DOHH2 (cell line): ENCODE measurements at regions not wholly inside any gene's neighbourhood (a gene's known extent, or its start where the extent isn't known, plus 50 kb on each side); places are given as distances from the start of the nearest gene placed in this dataset.

ENCODE experiments used
- H3F3A ChIP-seq: fragments of 200-600 bp; sonication (generic), shearing (Covaris generic); 2 replicates; pipeline ENCODE4 v1.6.0; 2016; ENCODE audit warnings: antibody characterized with exemption, mild to moderate bottlenecking; ENCODE audit not compliant: control insufficient read depth, insufficient read depth
- H3K27ac ChIP-seq: fragments of 200-600 bp; sonication (generic); 2 replicates; pipeline ENCODE4 v1.5.1; 2014; ENCODE audit warnings: low read depth, mild to moderate bottlenecking, low read length, moderate library complexity
- H3K27me3 ChIP-seq: fragments of 200-600 bp; sonication (generic); 2 replicates; pipeline ENCODE4 v1.6.1; 2014; ENCODE audit warnings: mild to moderate bottlenecking, low read length, mixed read lengths; ENCODE audit not compliant: control insufficient read depth
- H3K36me3 ChIP-seq: fragments of 200-600 bp; sonication (generic); 2 replicates; pipeline ENCODE4 v1.6.1; 2014; ENCODE audit warnings: mild to moderate bottlenecking, low read length, moderate library complexity, mixed read lengths; ENCODE audit not compliant: control insufficient read depth
- H3K4me1 ChIP-seq: fragments of 200-600 bp; sonication (generic); 2 replicates; pipeline ENCODE4 v1.6.1; 2014; ENCODE audit warnings: mild to moderate bottlenecking, low read length, mixed read lengths; ENCODE audit not compliant: control insufficient read depth
- H3K4me2 ChIP-seq: fragments of 200-600 bp; sonication (generic); 2 replicates; pipeline ENCODE4 v1.6.0; 2014; ENCODE audit warnings: mild to moderate bottlenecking, low read length, moderate library complexity
- H3K4me3 ChIP-seq: fragments of 200-600 bp; sonication (generic); 2 replicates; pipeline ENCODE4 v1.5.1; 2014; ENCODE audit warnings: mild to moderate bottlenecking, low read length, mixed read lengths
- H3K79me2 ChIP-seq: fragments of 200-600 bp; sonication (generic); 2 replicates; pipeline ENCODE4 v1.6.1; 2014; ENCODE audit warnings: mild to moderate bottlenecking, low read length, mixed read lengths; ENCODE audit not compliant: control insufficient read depth
- H3K9me2 ChIP-seq: fragments of 200-600 bp; sonication (generic); replicated peaks from 2 replicates; pipeline ENCODE4 v1.6.1; 2014; ENCODE audit warnings: mild to moderate bottlenecking, low read length, mixed read lengths; ENCODE audit not compliant: control insufficient read depth
- H3K9me3 ChIP-seq: fragments of 200-600 bp; sonication (generic); 2 replicates; pipeline ENCODE4 v1.6.1; 2014; ENCODE audit warnings: antibody characterized with exemption, low read length, mixed read lengths; ENCODE audit not compliant: control insufficient read depth, insufficient read depth
- H4K20me1 ChIP-seq: fragments of 200-600 bp; sonication (generic); 2 replicates; pipeline ENCODE4 v1.6.0; 2014; ENCODE audit warnings: low read depth, mild to moderate bottlenecking, antibody characterized with exemption, low read length, moderate library complexity; ENCODE audit not compliant: control insufficient read depth, insufficient read depth
- CTCF ChIP-seq: fragments of 200-600 bp; sonication (generic); IDR thresholded peaks from one replicate; pipeline ENCODE4 v1.5.1; 2014; ENCODE audit warnings: antibody characterized with exemption, mild to moderate bottlenecking, low read depth, low read length; ENCODE audit not compliant: poor library complexity, severe bottlenecking
- EZH2phosphoT487 ChIP-seq: fragments of 200-600 bp; sonication (generic); IDR thresholded peaks from 2 replicates; pipeline ENCODE4 v1.6.1; 2017; ENCODE audit warnings: borderline replicate concordance, mild to moderate bottlenecking, antibody characterized with exemption, low read length, moderate library complexity, mixed read lengths

DNA sequence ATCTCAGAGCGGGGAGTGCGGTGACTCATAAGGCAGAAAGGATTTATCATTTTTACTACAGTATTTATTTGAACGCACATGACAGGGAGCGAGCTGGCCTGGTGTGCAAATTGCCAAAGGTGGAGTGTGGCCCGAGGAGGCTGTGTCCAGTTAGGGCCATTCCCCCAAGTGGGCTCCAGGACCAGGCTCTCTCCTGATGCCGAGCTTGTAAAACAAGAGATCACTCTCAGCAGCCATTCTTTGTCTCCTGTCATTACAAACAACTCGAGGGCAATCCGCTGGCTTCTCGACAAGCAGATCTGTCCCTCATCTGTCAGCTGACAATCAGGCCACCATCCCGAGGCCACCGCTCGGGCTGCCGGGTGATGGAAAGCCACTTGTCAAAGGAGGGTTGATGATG is 418.9 kb downstream of the ZNF536 start:
- H3K79me2 ChIP-seq, result no peaks in the 10 kb centered on the region
- TF ChIP-seq CTCF, result no peak
- no peak for TF ChIP-seq EZH2phosphoT487
- no peaks in the 10 kb centered on the region for H3K27me3 ChIP-seq
- H3F3A ChIP-seq, result no peaks in the 10 kb centered on the region
- no peak overlapping the region for H3K4me2 ChIP-seq
- H3K27ac ChIP-seq, result no peak overlapping the region
- no peaks in the 10 kb centered on the region for H3K9me3 ChIP-seq
- no peaks in the 10 kb centered on the region for H3K4me1 ChIP-seq
- H3K4me3 ChIP-seq, result no peak overlapping the region
- no peaks in the 10 kb centered on the region for H3K36me3 ChIP-seq
- H4K20me1 ChIP-seq, result no peaks in the 10 kb centered on the region
- H3K9me2 ChIP-seq, result no peaks in the 10 kb centered on the region

- Histone ChIP-seq H3K4me1 (no peaks in the 10 kb centered on the region), H3K79me2 (no peaks in the 10 kb centered on the region), H3K27ac (no peak overlapping the region), H3K4me2 (no peak overlapping the region), H3K27me3 (no peaks in the 10 kb centered on the region), H4K20me1 (no peaks in the 10 kb centered on the region), H3K9me3 (no peaks in the 10 kb centered on the region), H3F3A (no peaks in the 10 kb centered on the region), H3K9me2 (no peaks in the 10 kb centered on the region), H3K4me3 (no peak overlapping the region), H3K36me3 (no peaks in the 10 kb centered on the region)
- TF ChIP-seq CTCF (no peak), EZH2phosphoT487 (no peak)
These were observed 418.0 kb downstream of the ZNF536 start for GRCh38 chr19:30790056-30790680.

DNA sequence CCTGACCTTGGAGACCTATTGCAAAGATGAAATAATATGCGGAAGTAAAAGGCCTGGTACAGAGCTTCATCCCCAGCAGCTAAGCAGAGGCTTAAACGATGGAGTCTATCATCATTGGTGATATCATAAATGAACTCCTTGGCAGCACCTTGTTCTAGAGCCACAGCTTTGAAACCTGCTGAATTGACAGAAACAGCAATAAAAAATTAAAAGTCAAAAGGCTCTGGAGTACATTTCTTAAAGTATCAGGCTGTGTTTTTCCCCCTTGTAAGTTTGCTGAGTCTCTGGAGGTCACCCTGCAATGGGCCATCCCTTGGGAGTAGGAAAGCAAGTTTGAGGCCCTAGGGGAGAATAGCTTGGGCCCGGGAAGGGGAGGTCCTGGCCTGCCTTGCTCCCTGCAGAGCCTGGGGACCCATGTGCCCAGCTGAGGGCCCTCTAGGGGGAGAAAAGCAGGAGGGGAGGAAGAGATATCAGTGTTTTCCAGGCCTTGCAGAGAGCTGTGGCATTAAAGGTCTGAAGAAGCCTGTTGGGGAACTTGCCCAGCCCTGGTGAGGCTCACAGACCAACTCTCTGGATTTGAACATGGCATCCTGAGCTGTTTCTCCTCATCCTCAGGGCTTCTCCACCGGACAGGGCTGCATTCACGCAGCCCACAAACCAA is 416.1 kb downstream of the ZNF536 start:
- H4K20me1 ChIP-seq, result no peaks in the 10 kb centered on the region
- no peak for TF ChIP-seq EZH2phosphoT487
- H3K9me3 ChIP-seq, result no peaks in the 10 kb centered on the region
- no peaks in the 10 kb centered on the region for H3K79me2 ChIP-seq
- H3K4me1 ChIP-seq, result no peaks in the 10 kb centered on the region
- no peak overlapping the region for H3K4me3 ChIP-seq
- no peaks in the 10 kb centered on the region for H3K9me2 ChIP-seq
- no peak overlapping the region for H3K27ac ChIP-seq
- no peak overlapping the region for H3K4me2 ChIP-seq
- no peaks in the 10 kb centered on the region for H3F3A ChIP-seq
- H3K36me3 ChIP-seq, result no peaks in the 10 kb centered on the region
- H3K27me3 ChIP-seq, result no peaks in the 10 kb centered on the region

DNA sequence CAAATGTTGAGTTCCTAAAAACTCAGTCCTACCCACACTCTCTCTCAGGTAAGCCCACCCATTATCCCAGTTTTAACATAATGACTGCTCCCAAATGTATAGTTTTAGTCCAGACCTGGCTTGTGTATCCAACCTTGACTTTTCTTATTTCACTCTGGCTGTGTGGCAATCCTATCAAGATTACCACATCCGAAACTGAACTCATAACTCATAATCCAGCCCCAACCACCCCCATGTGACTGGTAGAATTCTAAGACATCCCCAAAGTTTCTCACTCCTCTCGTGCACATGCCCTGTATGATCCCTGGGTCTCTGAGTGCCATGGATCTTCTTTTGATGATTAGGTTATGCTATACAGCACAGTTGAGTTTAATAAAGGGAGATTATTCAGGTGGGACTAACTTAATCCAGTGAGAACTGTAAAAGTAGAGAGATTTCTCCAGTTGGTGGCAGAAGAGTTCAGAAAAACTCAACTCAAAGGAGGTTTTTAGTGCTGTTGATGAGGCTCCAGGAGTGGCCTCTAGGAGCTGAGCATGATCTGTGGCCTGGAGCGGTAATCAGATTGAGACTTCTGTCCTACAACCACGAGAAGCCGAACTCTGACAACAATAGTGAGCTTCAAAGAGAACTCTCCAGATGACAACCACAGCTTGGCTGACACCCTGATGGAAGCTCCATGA is 413.4 kb downstream of the ZNF536 start:
- Histone ChIP-seq H3K9me2 (no peaks in the 10 kb centered on the region), H3F3A (no peaks in the 10 kb centered on the region), H3K79me2 (no peaks in the 10 kb centered on the region), H4K20me1 (no peaks in the 10 kb centered on the region), H3K27me3 (no peaks in the 10 kb centered on the region), H3K4me3 (no peak overlapping the region), H3K4me2 (no peak overlapping the region), H3K36me3 (no peaks in the 10 kb centered on the region), H3K4me1 (no peaks in the 10 kb centered on the region), H3K27ac (no peak overlapping the region), H3K9me3 (no peaks in the 10 kb centered on the region)
- no peak for TF ChIP-seq EZH2phosphoT487
- TF ChIP-seq CTCF, result no peak
